ENCODE measurements at regions not wholly inside any gene's neighbourhood (a gene's known extent, or its start where the extent isn't known, plus 50 kb on each side); places are given as distances from the start of the nearest gene placed in this dataset.

DNA sequence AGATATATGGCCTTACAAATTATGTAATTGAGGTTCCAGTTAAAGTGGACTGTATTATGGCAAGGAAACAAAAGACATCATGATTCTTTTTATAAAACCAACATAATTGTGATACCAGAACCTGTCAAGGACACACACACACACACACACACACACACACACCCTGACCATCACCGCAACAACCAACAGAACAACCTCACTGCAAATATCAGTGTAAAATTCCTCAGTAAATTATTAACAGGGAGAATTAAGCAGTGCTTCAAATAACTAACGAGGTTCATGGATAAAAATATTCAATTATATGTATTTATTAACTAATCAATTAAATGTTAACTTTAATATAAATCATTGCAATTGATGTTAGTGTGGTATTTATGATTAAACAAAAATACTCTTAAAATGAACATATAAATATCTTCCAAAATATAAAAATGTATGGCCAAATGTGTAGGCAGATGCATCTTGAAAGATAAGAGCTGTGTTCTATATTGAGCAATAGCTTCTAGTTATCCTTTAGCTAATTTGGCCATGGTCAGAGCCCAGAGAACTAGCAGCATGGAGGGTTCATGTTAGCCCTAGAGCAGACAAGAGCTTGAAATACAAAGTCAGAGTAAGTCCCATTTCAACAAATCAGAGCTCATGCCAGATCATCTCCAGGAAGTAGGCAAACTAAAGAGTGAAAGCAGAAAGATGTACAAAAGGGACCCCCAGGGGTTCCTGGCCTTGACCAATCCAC lies 280.5 kb upstream of the ADAMTS16 start:
- TF ChIP-seq, protein P1, sequence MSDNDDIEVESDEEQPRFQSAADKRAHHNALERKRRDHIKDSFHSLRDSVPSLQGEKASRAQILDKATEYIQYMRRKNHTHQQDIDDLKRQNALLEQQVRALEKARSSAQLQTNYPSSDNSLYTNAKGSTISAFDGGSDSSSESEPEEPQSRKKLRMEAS (IDR thresholded peaks at IDR 0.05), result no peak
- TF ChIP-seq RAD21 (IDR thresholded peaks at IDR 0.05; ENCODE audit: low read depth), result no peak
- no peak for TF ChIP-seq ZBTB7A (IDR thresholded peaks at IDR 0.05; ENCODE audit: low read depth)

All from Ishikawa (cell line).